ENCODE measurements at regions not wholly inside any gene's neighbourhood (a gene's known extent, or its start where the extent isn't known, plus 50 kb on each side); places are given as distances from the start of the nearest gene placed in this dataset.

GRCh38 chr22:49705972-49706352 lies 121.7 kb downstream of the BRD1 start:
- no peak for TF ChIP-seq POLR2A (IDR thresholded peaks at IDR 0.05)
- TF ChIP-seq CTCF (IDR thresholded peaks at IDR 0.05): no peak

Data from tibial nerve (tissue), 3 donors.